HG02588 (cell line): ENCODE measurements at regions not wholly inside any gene's neighbourhood (a gene's known extent, or its start where the extent isn't known, plus 50 kb on each side); places are given as distances from the start of the nearest gene placed in this dataset.
"Not testable (repeated sequence)": the region's sequence is repeated elsewhere in the genome, so short reads cannot be mapped to it uniquely, and the experiment has no call there.

Experiments used
- ATAC-seq: cut with Tn5 transposase; IDR thresholded peaks from one replicate; pipeline ENCODE4 v1.9.1; 2021; ENCODE audit warnings: mild to moderate bottlenecking, moderate library complexity; ENCODE audit not compliant: unreplicated experiment

DNA sequence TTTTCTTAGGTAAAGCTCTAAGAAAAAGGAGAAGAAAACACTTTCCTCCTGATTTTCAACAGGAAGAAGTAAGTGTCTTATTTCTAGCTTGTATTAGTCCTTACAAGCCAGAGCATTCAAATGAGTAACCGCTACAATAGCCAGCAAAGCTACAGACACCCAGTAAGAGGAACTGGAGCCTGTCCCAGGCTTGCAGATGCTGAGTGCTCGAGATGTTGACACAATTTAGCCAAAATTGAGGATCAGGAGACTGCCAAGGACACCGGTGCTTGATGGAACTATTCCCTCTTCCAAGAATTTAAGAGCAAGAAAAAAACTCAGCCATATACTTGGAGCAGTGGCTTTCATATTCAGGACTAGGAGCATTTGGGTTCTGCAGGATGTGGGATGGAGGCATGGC lies 149.3 kb upstream of the DPP6 start:
- ATAC-seq, result no peak

DNA sequence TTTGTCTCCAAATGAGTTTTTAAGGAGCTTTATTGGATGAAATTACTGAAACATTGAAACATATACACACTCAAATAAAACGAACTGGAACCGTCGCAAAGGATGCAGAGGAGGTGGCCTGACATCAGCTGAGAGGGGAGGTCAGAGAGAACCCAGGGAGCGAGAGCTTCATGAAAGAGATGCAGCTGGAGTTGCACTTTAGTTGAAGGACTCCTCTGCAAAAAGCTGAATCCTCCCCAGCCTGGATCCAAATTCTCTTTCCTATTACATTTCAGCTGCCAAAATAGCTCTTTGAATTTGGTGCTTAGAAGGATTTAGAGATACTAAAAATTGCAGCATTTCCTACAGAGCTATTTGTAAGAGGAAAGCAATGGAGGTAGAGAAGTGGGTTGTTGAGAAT lies 140.0 kb upstream of the DPP6 start:
- ATAC-seq, result no peak

GRCh38 chr7:153920126-153920525 lies 132.1 kb upstream of the DPP6 start:
- ATAC-seq, result no peak

GRCh38 chr7:153920897-153921296 lies 131.3 kb upstream of the DPP6 start:
- no peak for ATAC-seq

GRCh38 chr7:153921408-153921807 lies 130.8 kb upstream of the DPP6 start:
- no peak for ATAC-seq

DNA sequence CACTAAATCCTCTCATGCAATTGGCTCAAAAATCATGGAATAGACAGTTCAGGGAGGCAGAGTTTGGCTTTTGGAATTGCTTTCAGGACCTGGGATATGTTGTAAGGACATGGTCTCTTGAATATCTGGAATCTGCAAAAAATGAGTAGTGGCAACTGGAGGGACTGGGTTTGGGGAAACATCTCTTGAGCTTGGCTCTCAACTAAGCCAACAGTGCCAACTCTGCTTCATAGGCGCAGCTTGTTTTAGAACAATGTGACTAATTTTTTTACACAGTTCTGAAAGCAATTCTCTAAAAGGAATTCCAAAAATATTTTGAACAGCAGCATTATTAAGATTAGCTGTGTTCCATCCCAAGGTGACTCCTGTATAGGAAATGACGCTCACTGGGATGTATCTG lies 121.5 kb upstream of the DPP6 start:
- no peak for ATAC-seq

- ATAC-seq, result no peak
Observed at GRCh38 chr7:153934048-153934447, 118.2 kb upstream of the DPP6 start.

DNA sequence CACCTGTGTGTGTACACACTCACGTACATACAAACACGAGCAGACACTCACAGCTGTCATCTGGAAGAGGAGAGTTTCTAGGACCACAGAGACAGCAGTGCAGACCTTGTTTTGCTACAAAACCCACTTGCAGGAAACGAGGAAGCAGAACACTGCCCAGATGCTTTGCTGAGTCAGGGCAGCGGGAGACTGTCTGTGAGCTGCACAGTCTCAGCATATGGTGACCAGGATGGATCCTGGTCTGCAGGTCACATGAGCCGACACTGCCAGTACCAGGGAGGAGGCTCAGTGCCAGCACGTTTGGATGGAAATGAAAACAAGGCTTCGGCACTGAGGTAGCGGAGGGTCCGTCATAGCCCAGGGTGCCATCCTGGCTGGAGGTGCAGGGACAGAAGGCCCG lies 117.6 kb upstream of the DPP6 start:
- ATAC-seq, result no peak

- no peak for ATAC-seq
Observed at GRCh38 chr7:153935095-153935494, 117.1 kb upstream of the DPP6 start.

- no peak for ATAC-seq
Observed at GRCh38 chr7:153938451-153938850, 113.7 kb upstream of the DPP6 start.

GRCh38 chr7:153939177-153939576 lies 113.0 kb upstream of the DPP6 start:
- no peak for ATAC-seq

- no peak for ATAC-seq
Observed at GRCh38 chr7:153939654-153940053, 112.5 kb upstream of the DPP6 start.

DNA sequence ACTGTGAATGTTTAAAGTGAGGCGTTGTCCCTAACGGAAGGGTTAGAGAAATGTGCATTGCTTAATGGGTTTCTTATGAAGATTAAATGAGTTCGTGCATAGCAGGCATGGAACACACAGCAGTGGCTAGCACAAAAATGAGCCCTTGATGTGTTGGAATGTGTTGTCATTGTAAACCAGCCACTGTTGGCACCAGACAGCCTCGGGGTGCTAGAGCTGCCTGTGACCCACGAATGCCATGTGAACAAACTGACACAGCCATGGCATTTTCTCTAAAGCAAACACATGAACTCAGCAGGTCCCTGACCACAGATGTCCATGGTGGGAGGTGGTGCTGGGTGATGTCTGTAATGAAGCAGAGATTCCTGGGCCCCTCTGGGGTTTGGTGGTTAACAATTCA lies 111.1 kb upstream of the DPP6 start:
- ATAC-seq, result no peak

DNA sequence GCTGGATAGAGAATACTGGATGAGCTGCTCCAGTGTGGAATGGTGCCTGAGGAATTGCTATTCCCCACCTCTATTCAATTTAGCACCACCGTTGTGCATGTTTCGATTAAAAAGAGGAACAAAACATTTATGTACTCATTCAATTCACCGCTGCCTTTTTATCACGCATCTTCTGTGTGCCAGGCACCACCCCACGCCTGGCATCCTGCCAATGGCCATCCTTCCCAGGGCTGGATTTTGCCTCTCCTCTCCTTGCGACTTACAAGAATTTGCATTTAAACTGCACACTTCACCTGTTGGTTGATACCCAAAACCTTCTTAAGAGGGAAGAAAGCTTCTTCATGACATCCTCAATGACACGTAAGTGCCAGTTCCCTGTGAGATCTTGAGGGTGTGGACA lies 110.2 kb upstream of the DPP6 start:
- ATAC-seq, result no peak

DNA sequence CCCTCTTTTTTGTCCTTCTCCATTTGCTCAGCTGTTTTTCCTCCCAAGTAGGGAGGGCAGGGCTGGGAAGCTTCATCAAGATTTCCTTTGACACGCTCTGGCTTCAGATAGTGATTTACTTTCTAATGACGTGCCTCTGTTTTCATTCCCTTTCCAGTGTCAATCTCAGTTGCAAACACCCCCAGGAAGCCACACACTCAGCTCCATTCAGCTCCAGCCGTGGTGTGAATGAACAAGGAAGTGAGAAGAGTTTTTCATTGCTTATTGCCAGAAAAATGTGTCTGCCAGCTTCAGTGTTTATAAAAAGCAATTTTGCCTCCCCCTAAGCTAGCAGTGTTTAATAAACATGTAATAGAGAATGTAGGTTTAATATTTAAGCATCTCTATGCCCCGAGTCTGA lies 108.7 kb upstream of the DPP6 start:
- no peak for ATAC-seq

DNA sequence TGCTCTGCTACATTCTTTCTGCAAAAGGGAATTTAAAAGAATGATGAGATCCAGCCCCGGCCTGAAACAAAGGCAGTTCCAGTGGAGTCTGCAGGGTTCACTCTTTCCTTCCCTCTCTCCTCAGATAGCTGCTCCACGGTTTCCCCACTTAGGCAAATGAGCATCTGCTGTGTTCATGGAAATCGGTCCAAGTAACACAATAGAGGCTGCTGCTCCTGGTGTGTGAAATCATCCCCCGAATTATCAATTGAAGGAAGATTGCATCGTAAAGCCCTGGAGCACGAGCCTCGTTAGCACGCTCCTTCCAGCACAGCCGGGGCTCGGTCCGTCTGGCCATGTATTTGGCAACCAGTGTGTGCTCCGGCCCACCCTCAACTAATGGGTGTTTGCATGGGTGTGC lies 108.3 kb upstream of the DPP6 start:
- ATAC-seq, result no peak

GRCh38 chr7:153948060-153948459 lies 104.1 kb upstream of the DPP6 start:
- ATAC-seq, result no peak

- ATAC-seq, result no peak
Observed at GRCh38 chr7:153951316-153951715, 100.9 kb upstream of the DPP6 start.

- ATAC-seq, result no peak
Observed at GRCh38 chr7:153954477-153954876, 97.7 kb upstream of the DPP6 start.

- ATAC-seq, result not testable (repeated sequence)
Observed at GRCh38 chr7:153957677-153958076, 94.5 kb upstream of the DPP6 start.

GRCh38 chr7:153958381-153958780 lies 93.8 kb upstream of the DPP6 start:
- not testable (repeated sequence) for ATAC-seq

DNA sequence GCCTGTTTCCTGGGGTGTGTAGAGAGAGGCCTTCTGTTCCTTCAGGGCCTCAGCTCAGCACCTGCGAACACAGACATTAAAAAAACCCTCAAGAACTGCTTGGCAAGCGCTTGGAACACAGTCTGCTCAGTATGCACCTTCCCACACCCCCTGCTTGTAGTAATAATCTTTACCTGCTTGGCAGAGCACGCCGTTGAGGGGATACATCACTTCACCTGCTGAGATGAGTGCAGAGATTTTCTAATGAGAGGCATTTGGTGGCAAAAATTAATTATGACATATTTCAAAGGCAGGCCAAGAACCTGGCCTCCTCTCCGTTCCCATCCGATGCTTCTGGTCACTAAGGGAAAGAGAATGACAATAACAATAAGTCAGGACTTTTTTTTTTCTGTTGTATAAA lies 93.4 kb upstream of the DPP6 start:
- ATAC-seq, result not testable (repeated sequence)

GRCh38 chr7:153964481-153965112 lies 87.6 kb upstream of the DPP6 start:
- ATAC-seq, result not testable (repeated sequence)
